ENCODE measurements at regions not wholly inside any gene's neighbourhood (a gene's known extent, or its start where the extent isn't known, plus 50 kb on each side); places are given as distances from the start of the nearest gene placed in this dataset.

GRCh38 chr6:1086446-1087153 is 225.3 kb upstream of the FOXQ1 start:
- DNase-seq, result no peak

GRCh38 chr6:1082285-1082935 is 229.5 kb upstream of the FOXQ1 start:
- peak; percentile 81 for DNase-seq

- peak; percentile 79 for DNase-seq
Observed at GRCh38 chr6:1081551-1082284, 230.2 kb upstream of the FOXQ1 start.

- DNase-seq, result no peak
Observed at GRCh38 chr6:1080453-1081337, 231.2 kb upstream of the FOXQ1 start.

- DNase-seq, result no peak
Observed at GRCh38 chr6:1079525-1079924, 232.4 kb upstream of the FOXQ1 start.

- DNase-seq, result no peak
Observed at GRCh38 chr6:1077478-1078416, 234.2 kb upstream of the FOXQ1 start.

- DNase-seq, result no peak
Observed at GRCh38 chr6:1076531-1077459, 235.1 kb upstream of the FOXQ1 start.

GRCh38 chr6:1075880-1076279 is 236.0 kb upstream of the FOXQ1 start:
- DNase-seq, result no peak

GRCh38 chr6:1075444-1075843 is 236.5 kb upstream of the FOXQ1 start:
- no peak for DNase-seq

- DNase-seq, result no peak
Observed at GRCh38 chr6:1070085-1070521, 241.8 kb upstream of the FOXQ1 start.

- DNase-seq, result no peak
Observed at GRCh38 chr6:1068905-1069304, 243.0 kb upstream of the FOXQ1 start.

GRCh38 chr6:1068068-1068467 is 243.8 kb upstream of the FOXQ1 start:
- no peak for DNase-seq

- DNase-seq, result no peak
Observed at GRCh38 chr6:1067346-1067745, 244.6 kb upstream of the FOXQ1 start.

GRCh38 chr6:1066449-1067090 is 245.3 kb upstream of the FOXQ1 start:
- no peak for DNase-seq

- DNase-seq, result no peak
Observed at GRCh38 chr6:1065986-1066385, 245.9 kb upstream of the FOXQ1 start.

GRCh38 chr6:1063671-1064355 is 248.1 kb upstream of the FOXQ1 start:
- peak; percentile 35 for DNase-seq

GRCh38 chr6:1062786-1063545 is 248.9 kb upstream of the FOXQ1 start:
- DNase-seq, result peak; percentile 20

- no peak for DNase-seq
Observed at GRCh38 chr6:1059596-1059995, 252.3 kb upstream of the FOXQ1 start.

All from fibroblast of skin of abdomen (primary cell).